ENCODE measurements at regions not wholly inside any gene's neighbourhood (a gene's known extent, or its start where the extent isn't known, plus 50 kb on each side); places are given as distances from the start of the nearest gene placed in this dataset.

- ATAC-seq = no peak
- no peak for TF ChIP-seq ZNF777 (CRISPR knock-in tag; IDR thresholded peaks at IDR 0.05)
- no peak for TF ChIP-seq ELF3 (CRISPR knock-in tag; IDR thresholded peaks at IDR 0.05)
- TF ChIP-seq NCOA5 (CRISPR knock-in tag; IDR thresholded peaks at IDR 0.05) = no peak
- TF ChIP-seq GZF1 (CRISPR knock-in tag; IDR thresholded peaks at IDR 0.05) = no peak
- no peak for TF ChIP-seq KLF12 (CRISPR knock-in tag; IDR thresholded peaks at IDR 0.05; ENCODE audit: borderline replicate concordance)
- Histone ChIP-seq H3K4me3 (replicated peaks in 1 of 3; ENCODE audit: insufficient read depth in 1 of 3, low read depth in 2 of 3, low read length in 3 of 3) (no peak overlapping the region), H3K36me3 (replicated peaks in 1 of 2; ENCODE audit: control insufficient read depth in 1 of 2, insufficient read depth in 2 of 2, low read length in 2 of 2) (no peaks in the 10 kb centered on the region), H3K9me3 (ENCODE audit: low read length) (no peaks in the 10 kb centered on the region), H3K9ac (ENCODE audit: insufficient read depth, low read depth, low read length) (no peak overlapping the region), H3K27me3 (ENCODE audit: control insufficient read depth in 1 of 2, insufficient read depth in 2 of 2, low read length in 2 of 2) (peaks cover 11 to 74% of the 10 kb centered on the region in 2 experiments), H2AFZ (ENCODE audit: low read length) (no peak overlapping the region), H4K20me1 (ENCODE audit: insufficient read depth, low read length) (no peaks in the 10 kb centered on the region), H3K79me2 (ENCODE audit: insufficient read depth, low read length) (no peaks in the 10 kb centered on the region), H3K4me2 (ENCODE audit: low read depth, low read length) (no peak overlapping the region), H3K4me1 (ENCODE audit: insufficient read depth, low read length) (no peaks in the 10 kb centered on the region), H3K27ac (ENCODE audit: extremely low read length, insufficient read depth, low read length) (no peak overlapping the region)
- DNase-seq (ENCODE audit: low spot score) = no peak
- no peak for FAIRE-seq
- 9% methylated on average over 7 of the region's 14 CpGs for WGBS (ENCODE audit: low lambda C conversion rate)
- intact Hi-C loops (cut with micrococcal nuclease; ENCODE audit: unreplicated experiment) (no loop called here), in situ Hi-C loops (cut with HindIII; ENCODE audit: extremely low pct_ligation_motif_present, low pct_unique_long_range_greater_than_20kb) (no loop called here)
- ChIA-PET CTCF (ENCODE audit: low intra/inter-chr PET ratio, low total read pairs) (no interaction called here), POLR2A (no interaction called here)
- BruUV-seq (replicated peaks) = no TSS peak
Measured at GRCh38 chr7:155983176-155983815, 171.0 kb upstream of the SHH start.

GRCh38 chr7:155981703-155982102 lies 169.4 kb upstream of the SHH start:
- Histone ChIP-seq H2AFZ (ENCODE audit: low read length) (no peak overlapping the region), H3K27ac (ENCODE audit: extremely low read length, insufficient read depth, low read length) (no peak overlapping the region)

More at GRCh38 chr7:155981703-155982102, 169.4 kb upstream of the SHH start:
- CTCF ChIA-PET (ENCODE audit: low intra/inter-chr PET ratio, low total read pairs) = no interaction called here
- H3K79me2 ChIP-seq (ENCODE audit: insufficient read depth, low read length) = no peaks in the 10 kb centered on the region
- in situ Hi-C loops (cut with HindIII; ENCODE audit: extremely low pct_ligation_motif_present, low pct_unique_long_range_greater_than_20kb) (no loop called here), intact Hi-C loops (cut with micrococcal nuclease; ENCODE audit: unreplicated experiment) (no loop called here)
- POLR2A ChIA-PET = no interaction called here
- DNase-seq (ENCODE audit: low spot score) = no peak
- ATAC-seq = no peak
- H3K4me3 ChIP-seq (replicated peaks in 1 of 3; ENCODE audit: insufficient read depth in 1 of 3, low read depth in 2 of 3, low read length in 3 of 3) = no peak overlapping the region
- no peak overlapping the region for H3K9ac ChIP-seq (ENCODE audit: insufficient read depth, low read depth, low read length)
- H3K27me3 ChIP-seq (ENCODE audit: control insufficient read depth in 1 of 2, insufficient read depth in 2 of 2, low read length in 2 of 2) = peaks cover 10 to 71% of the 10 kb centered on the region in 2 experiments
- no peaks in the 10 kb centered on the region for H3K4me1 ChIP-seq (ENCODE audit: insufficient read depth, low read length)
- H3K9me3 ChIP-seq (ENCODE audit: low read length) = no peaks in the 10 kb centered on the region
- no peaks in the 10 kb centered on the region for H3K36me3 ChIP-seq (replicated peaks in 1 of 2; ENCODE audit: control insufficient read depth in 1 of 2, insufficient read depth in 2 of 2, low read length in 2 of 2)
- 10% methylated on average over 2 of the region's 2 CpGs for WGBS (ENCODE audit: low lambda C conversion rate)
- no peak overlapping the region for H3K4me2 ChIP-seq (ENCODE audit: low read depth, low read length)
- H4K20me1 ChIP-seq (ENCODE audit: insufficient read depth, low read length) = no peaks in the 10 kb centered on the region
- FAIRE-seq = no peak
- no TSS peak for BruUV-seq (replicated peaks)
- TF ChIP-seq ZNF24 (IDR thresholded peaks at IDR 0.05) = no peak
- TF ChIP-seq ZFP36L2 (CRISPR knock-in tag; IDR thresholded peaks at IDR 0.05) = no peak
- TF ChIP-seq MLXIP (CRISPR knock-in tag; IDR thresholded peaks at IDR 0.05; ENCODE audit: borderline replicate concordance) = no peak
- no peak for TF ChIP-seq ARNTL (CRISPR knock-in tag; IDR thresholded peaks at IDR 0.05)
- no peak for TF ChIP-seq TBX3 (IDR thresholded peaks at IDR 0.05; ENCODE audit: borderline replicate concordance)

All from HepG2 (cell line).